Heart left ventricle (tissue), 16 donors: ENCODE measurements at regions not wholly inside any gene's neighbourhood (a gene's known extent, or its start where the extent isn't known, plus 50 kb on each side); places are given as distances from the start of the nearest gene placed in this dataset.

Experiments used
- ATAC-seq, 4 donors: fragments of 200-7000 bp; cut with Tn5 transposase; one replicate each; pipeline ENCODE4 v1.9.1; 2020 to 2022; ENCODE audit warnings: moderate library complexity in 4 of 4, mild to moderate bottlenecking in 3 of 4, moderate number of reproducible peaks in 1 of 4
- DNase-seq, 5 donors: peaks; one replicate each; pipeline ENCODE4 v3.0.0-alpha.2; 2020
- H3K27ac ChIP-seq, 12 donors: fragments of 200-600 bp; sonication (generic) in 4 of 12; one replicate each; pipeline versions ENCODE4 v1.5.0 to v1.8.0; 2016 to 2022; ENCODE audit warnings: mild to moderate bottlenecking in 2 of 12
- H3K27me3 ChIP-seq, 9 donors: fragments of 200-600 bp; sonication (generic) in 2 of 9; one replicate each; pipeline versions ENCODE4 v1.5.1 to v1.8.0; 2016 to 2022; ENCODE audit warnings: mild to moderate bottlenecking in 3 of 9
- H3K36me3 ChIP-seq, 9 donors: fragments of 200-600 bp; sonication (generic) in 2 of 9; one replicate each; pipeline versions ENCODE4 v1.5.0 to v1.8.0; 2018 to 2022; ENCODE audit warnings: mild to moderate bottlenecking in 2 of 9
- H3K4me1 ChIP-seq, 12 donors: fragments of 200-600 bp; sonication (generic) in 4 of 12; one replicate each; pipeline versions ENCODE4 v1.5.0 to v1.8.0; 2016 to 2022; ENCODE audit warnings: mild to moderate bottlenecking in 3 of 12
- H3K4me3 ChIP-seq, 12 donors: fragments of 200-600 bp; sonication (generic) in 4 of 12; one replicate each; pipeline versions ENCODE4 v1.5.0 to v1.8.0; 2017 to 2022; ENCODE audit warnings: mild to moderate bottlenecking in 9 of 12, moderate library complexity in 4 of 12
- H3K9me3 ChIP-seq, 12 donors: fragments of 200-600 bp; sonication (generic) in 4 of 12; one replicate each; pipeline versions ENCODE4 v1.5.0 to v1.8.0; 2016 to 2022; ENCODE audit warnings: mild to moderate bottlenecking in 1 of 12
- POLR2A ChIP-seq, 2 donors: fragments of 450-650 bp; IDR thresholded peaks; one replicate each; pipeline ENCODE4 v1.6.1; 2017; ENCODE audit warnings: antibody characterized with exemption in 2 of 2, mild to moderate bottlenecking in 2 of 2, moderate library complexity in 2 of 2
- WGBS, 4 donors: extraction: QIAGEN DNeasy Blood & Tissue Kit in 2 of 4; methylation state at CpG; one replicate each; pipeline versions ENCODE4 v1.1.5 to v1.1.7; 2013 to 2018; 5-methylcytosine and 5-hydroxymethylcytosine counted together
- intact Hi-C, 10 donors: fragments of 100-400 bp; cut with DNase I; formaldehyde crosslinking; loops; one replicate each; pipeline versions ENCODE4 v1.11.1 to v1.14.2; 2022
- TF ChIP-seq, protein P1 (sequence below), 12 donors: fragments of 200-600 bp; sonication (generic) in 4 of 12; IDR thresholded peaks; one replicate each; pipeline versions ENCODE4 v1.5.0 to v1.8.0; 2018 to 2022; ENCODE audit warnings: antibody characterized with exemption in 12 of 12, mild to moderate bottlenecking in 5 of 12
- donor health status: ischemic (EF 13 %, LVEDD 7.1; RV severe dilation, severe dysfunction).
- donor health status: healthy with polysubstance abuse.
- donor health status: DM: no; HTN: yes; CAD: no.
- donor health status: DM: no; HTN: no; CAD: no.
- donor health status: ischemic (EF 25% LVEDD 6.9; RV normal size, moderate dysfunction).
- donor health status: ischemic (EF 25% LVEDD 5.7; RV mildly dilated, moderate dysfunction).
- donor health status: healthy.
- donor health status: DM: yes; HTN: yes; CAD: no.
- donor health status: ischemic (EF 35%, LVEDD 5.7; RV mildly dilated, moderate dysfunction).
- donor health status: nonischemic (EF 11% LVEDD 7.7; RV severe dilation, severe dysfunction).
- donor health status: DM: yes; HTN: yes; CAD: no.
- donor health status: PGD.
- donor health status: ischemic (EF 29% LVEDD 5.4; RV normal size, mild dysfunction).
- donor health status: nonischemic (EF 23%, LVEDD 6.1; RV moderate dilation, normal function).

DNA sequence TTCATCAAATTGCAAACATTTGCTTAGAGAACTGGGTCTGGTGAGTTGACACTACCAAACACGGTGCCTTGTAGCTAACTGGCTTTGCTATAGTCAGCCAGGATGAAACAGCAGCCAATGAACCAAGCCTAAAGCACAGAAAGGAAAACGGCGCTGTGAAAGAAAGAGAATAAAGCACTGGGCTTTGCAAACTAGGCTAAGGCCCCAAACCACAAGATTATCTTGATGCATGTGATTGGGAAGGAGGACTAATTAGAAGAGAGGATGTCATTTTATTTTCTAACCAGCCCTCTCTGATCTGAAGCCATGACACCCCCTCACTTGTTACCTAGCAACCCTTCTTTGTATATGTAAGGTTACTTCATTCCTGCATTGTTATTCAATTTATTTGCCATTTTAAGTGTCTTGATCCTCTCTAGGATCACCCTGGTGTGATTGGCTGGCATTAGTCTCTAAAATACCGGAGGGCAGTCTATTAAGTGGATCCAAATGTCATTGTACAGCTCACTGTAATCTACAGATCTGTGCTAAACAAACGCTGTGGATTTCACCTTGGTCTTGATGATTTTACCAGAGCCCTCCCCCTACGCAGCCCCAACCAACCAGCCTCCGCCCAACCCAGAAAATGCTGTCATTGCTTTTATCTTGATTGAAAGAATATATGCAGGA, 395.4 kb upstream of the ACVR2A start:
- TF ChIP-seq, protein P1, sequence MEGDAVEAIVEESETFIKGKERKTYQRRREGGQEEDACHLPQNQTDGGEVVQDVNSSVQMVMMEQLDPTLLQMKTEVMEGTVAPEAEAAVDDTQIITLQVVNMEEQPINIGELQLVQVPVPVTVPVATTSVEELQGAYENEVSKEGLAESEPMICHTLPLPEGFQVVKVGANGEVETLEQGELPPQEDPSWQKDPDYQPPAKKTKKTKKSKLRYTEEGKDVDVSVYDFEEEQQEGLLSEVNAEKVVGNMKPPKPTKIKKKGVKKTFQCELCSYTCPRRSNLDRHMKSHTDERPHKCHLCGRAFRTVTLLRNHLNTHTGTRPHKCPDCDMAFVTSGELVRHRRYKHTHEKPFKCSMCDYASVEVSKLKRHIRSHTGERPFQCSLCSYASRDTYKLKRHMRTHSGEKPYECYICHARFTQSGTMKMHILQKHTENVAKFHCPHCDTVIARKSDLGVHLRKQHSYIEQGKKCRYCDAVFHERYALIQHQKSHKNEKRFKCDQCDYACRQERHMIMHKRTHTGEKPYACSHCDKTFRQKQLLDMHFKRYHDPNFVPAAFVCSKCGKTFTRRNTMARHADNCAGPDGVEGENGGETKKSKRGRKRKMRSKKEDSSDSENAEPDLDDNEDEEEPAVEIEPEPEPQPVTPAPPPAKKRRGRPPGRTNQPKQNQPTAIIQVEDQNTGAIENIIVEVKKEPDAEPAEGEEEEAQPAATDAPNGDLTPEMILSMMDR (IDR thresholded peaks at IDR 0.05), result no peak
- no peak for TF ChIP-seq POLR2A (IDR thresholded peaks at IDR 0.05)
- no peak overlapping the region for H3K27ac ChIP-seq
- WGBS, 4 donors, result 39 to 52% (median 41%) methylated on average over 7 of the region's 7 CpGs
- ATAC-seq (no peak), DNase-seq (no peak)
- intact Hi-C loops, result no loop called here
- no peaks in the 10 kb centered on the region for H3K27me3 ChIP-seq
- no peaks in the 10 kb centered on the region for H3K36me3 ChIP-seq
- H3K4me3 ChIP-seq, result no peak overlapping the region
- no peaks in the 10 kb centered on the region for H3K9me3 ChIP-seq
- H3K4me1 ChIP-seq, result peaks cover 0 to 3% (median 0%) of the 10 kb centered on the region in 12 donors

DNA sequence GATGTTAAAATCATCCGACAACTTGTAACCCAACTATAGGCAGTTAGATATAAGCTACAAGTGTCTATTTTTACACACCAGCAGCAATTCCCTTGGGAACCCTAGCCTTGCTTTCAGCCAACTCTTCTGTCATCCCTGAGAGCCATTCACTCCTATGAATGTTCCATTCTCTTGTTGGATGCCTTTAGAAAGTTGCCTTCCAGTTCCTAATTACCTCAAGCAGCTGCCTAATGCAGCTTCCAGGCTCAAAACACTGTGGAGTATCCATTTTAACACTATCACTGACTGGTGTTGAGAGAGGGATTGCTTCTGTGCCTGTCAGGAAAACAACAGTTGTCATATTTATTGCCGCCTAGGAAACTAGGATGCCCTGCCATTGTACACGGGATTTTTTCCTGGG, 402.0 kb upstream of the ACVR2A start:
- DNase-seq (no peak), ATAC-seq (no peak)
- no peak overlapping the region for H3K27ac ChIP-seq
- no peaks in the 10 kb centered on the region for H3K9me3 ChIP-seq
- intact Hi-C loops, result no loop called here
- no peak overlapping the region for H3K4me3 ChIP-seq
- no peaks in the 10 kb centered on the region for H3K36me3 ChIP-seq
- WGBS, 4 donors, result 48 to 56% (median 50%) methylated on average over 3 of the region's 3 CpGs
- TF ChIP-seq, protein P1 (IDR thresholded peaks at IDR 0.05), result no peak
- no peak for TF ChIP-seq POLR2A (IDR thresholded peaks at IDR 0.05)
- no peaks in the 10 kb centered on the region for H3K4me1 ChIP-seq
- H3K27me3 ChIP-seq, result no peaks in the 10 kb centered on the region

DNA sequence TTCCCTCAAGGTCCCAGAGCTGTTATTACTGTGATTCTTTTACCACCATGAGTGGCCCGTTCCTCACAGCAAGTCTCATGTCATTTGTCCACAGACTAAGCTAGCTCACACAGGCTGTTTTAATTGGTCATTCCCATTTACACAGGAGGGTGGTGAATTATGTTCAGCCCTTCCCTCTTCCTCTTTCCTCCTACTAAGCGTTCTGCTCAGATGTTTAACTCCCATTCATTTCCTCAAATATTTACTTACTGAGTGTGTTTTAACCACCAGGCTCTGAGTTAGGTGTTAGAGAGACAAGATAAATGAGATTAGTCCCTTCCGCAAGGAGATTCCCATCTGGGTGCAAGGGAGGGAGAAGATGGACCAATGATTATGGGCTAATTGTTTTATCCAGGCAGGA, 403.6 kb upstream of the ACVR2A start:
- Histone ChIP-seq H3K4me1 (no peaks in the 10 kb centered on the region), H3K36me3 (no peaks in the 10 kb centered on the region), H3K9me3 (no peaks in the 10 kb centered on the region), H3K27me3 (no peaks in the 10 kb centered on the region), H3K27ac (no peak overlapping the region), H3K4me3 (no peak overlapping the region)
- DNase-seq (no peak), ATAC-seq (no peak)
- WGBS, 4 donors, result 74 to 83% (median 82%) methylated on average over 3 of the region's 3 CpGs
- intact Hi-C loops, result no loop called here
- no peak for TF ChIP-seq POLR2A (IDR thresholded peaks at IDR 0.05)
- TF ChIP-seq, protein P1 (IDR thresholded peaks at IDR 0.05), result no peak

DNA sequence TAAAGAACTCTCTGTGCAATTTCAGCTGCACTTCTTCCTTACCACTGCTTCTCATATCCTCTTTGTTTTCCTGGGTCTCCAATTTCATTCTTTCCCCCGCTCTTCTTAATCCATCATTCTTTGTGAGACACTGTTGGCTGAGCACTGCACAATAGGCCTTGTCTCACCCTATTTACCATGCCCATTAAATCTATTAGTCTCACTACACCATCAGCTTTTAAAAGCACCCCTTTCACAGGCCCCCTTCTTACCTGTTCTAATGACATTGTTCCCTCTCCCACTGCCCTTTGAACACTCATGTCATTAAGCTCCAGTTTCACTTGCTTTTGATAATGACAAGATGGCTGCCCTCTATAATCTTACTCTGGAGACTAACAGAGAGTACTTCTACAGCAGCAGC, 404.1 kb upstream of the ACVR2A start:
- Histone ChIP-seq H3K9me3 (no peaks in the 10 kb centered on the region), H3K36me3 (no peaks in the 10 kb centered on the region), H3K4me1 (no peaks in the 10 kb centered on the region), H3K27me3 (no peaks in the 10 kb centered on the region), H3K27ac (no peak overlapping the region), H3K4me3 (no peak overlapping the region)
- WGBS, 4 donors, result 93 to 98% (median 96%) methylated on average over 1 of the region's 1 CpG
- intact Hi-C loops, result no loop called here
- DNase-seq, result no peak
- ATAC-seq, result no peak
- TF ChIP-seq POLR2A (IDR thresholded peaks at IDR 0.05), result no peak
- TF ChIP-seq, protein P1 (IDR thresholded peaks at IDR 0.05), result no peak
